K562 (cell line): ENCODE measurements at regions not wholly inside any gene's neighbourhood (a gene's known extent, or its start where the extent isn't known, plus 50 kb on each side); places are given as distances from the start of the nearest gene placed in this dataset.
A peak's percentile ranks its signal among the peaks of the same experiment; 100 is the strongest.

Experiments used
- ATAC-seq: fragments of 200-7000 bp; cut with Tn5 transposase; 3 replicates; pipeline ENCODE4 v1.9.1; 2020; ENCODE audit warnings: moderate library complexity
- BruUV-seq: library from RNA; stranded (reverse); fragments of 400-500 nt; replicated peaks from 2 replicates; lab custom pipeline; 2021; lab: Mats Ljungman, UMichigan
- CTCF ChIA-PET: fragments of 300-600 bp; formaldehyde crosslinking; extraction: SDS; loops from one replicate; lab custom pipeline; 2021; ENCODE audit warnings: low intra/inter-chr PET ratio; lab: Yijun Ruan, JAX
- POLR2A ChIA-PET: fragments of 300-600, 350-650 bp; sonication (Branson Sonifier 250); formaldehyde crosslinking; extraction: SDS; loops from one replicate; lab custom pipeline; 2021; ENCODE audit warnings: antibody characterized with exemption, inconsistent platforms; lab: Yijun Ruan, JAX
- DNase-seq, 4 experiments: peaks; one replicate each; pipeline versions ENCODE4 v3.0.0 to v3.0.0-alpha.2; 2011 to 2018; ENCODE audit warnings: low spot score in 3 of 4, mixed read lengths in 3 of 4; ENCODE audit errors: extremely low read depth in 1 of 4
- FAIRE-seq: peaks from 2 replicates; lab custom pipeline; 2011; peaks lifted over from hg19 to GRCh38; lab: Jason Lieb, UNC
- H2AFZ ChIP-seq: 2 replicates; pipeline ENCODE4 v1.6.0; 2011; ENCODE audit warnings: low read depth, low read length, control low read depth, inconsistent platforms
- H3K27ac ChIP-seq: fragments of 200-600 bp; 3 replicates; pipeline ENCODE4 v1.8.0; 2011; ENCODE audit warnings: low read depth, mild to moderate bottlenecking, control low read depth, inconsistent platforms, low read length, moderate library complexity, mixed read lengths; ENCODE audit errors: extremely low read depth
- H3K27me3 ChIP-seq, 2 experiments: fragments of 300-600 bp in 1 of 2; 2 replicates in 1 of 2; 3 replicates in 1 of 2; pipeline versions ENCODE4 v1.6.0 to v1.8.0; 2011; ENCODE audit warnings: inconsistent platforms in 2 of 2, low read length in 2 of 2, mild to moderate bottlenecking in 1 of 2, mixed read lengths in 1 of 2, moderate library complexity in 1 of 2; ENCODE audit not compliant: control insufficient read depth in 2 of 2, insufficient read depth in 2 of 2
- H3K36me3 ChIP-seq: fragments of 300-600 bp; 3 replicates; pipeline ENCODE4 v1.8.0; 2011; ENCODE audit warnings: mild to moderate bottlenecking, low read length, inconsistent platforms; ENCODE audit not compliant: control insufficient read depth, insufficient read depth
- H3K4me1 ChIP-seq, 2 experiments: fragments of 200-600 bp in 1 of 2; replicated peaks in 1 of 2; 2 replicates in 1 of 2; 3 replicates in 1 of 2; pipeline versions ENCODE4 v1.5.1 to v1.8.0; 2011; ENCODE audit warnings: inconsistent platforms in 2 of 2, low read length in 2 of 2, mild to moderate bottlenecking in 1 of 2, mixed read lengths in 1 of 2, moderate library complexity in 1 of 2; ENCODE audit not compliant: control insufficient read depth in 2 of 2, insufficient read depth in 2 of 2
- H3K4me2 ChIP-seq: 2 replicates; pipeline ENCODE4 v1.6.1; 2011; ENCODE audit warnings: low read length, control low read depth, inconsistent platforms, mixed read lengths; ENCODE audit not compliant: insufficient read depth
- H3K4me3 ChIP-seq: fragments of 200-600 bp; sonication (generic), shearing (Covaris generic); 2 replicates; pipeline ENCODE4 v1.5.1; 2016; ENCODE audit warnings: control low read depth, inconsistent platforms
- H3K79me2 ChIP-seq: fragments of 200-600 bp; 3 replicates; pipeline ENCODE4 v1.8.0; 2011; ENCODE audit warnings: low read length, inconsistent platforms; ENCODE audit not compliant: control insufficient read depth, insufficient read depth
- H3K9ac ChIP-seq, 2 experiments: 2 replicates each; pipeline versions ENCODE4 v1.6.0 to v1.6.1; 2011; ENCODE audit warnings: low read depth in 2 of 2, low read length in 2 of 2, control low read depth in 1 of 2, inconsistent platforms in 1 of 2, mild to moderate bottlenecking in 1 of 2, mixed read lengths in 1 of 2; ENCODE audit not compliant: insufficient read depth in 1 of 2
- H3K9me1 ChIP-seq: one replicate; pipeline ENCODE4 v1.6.0; 2011; ENCODE audit warnings: inconsistent platforms, mild to moderate bottlenecking, low read length, moderate library complexity; ENCODE audit not compliant: control insufficient read depth, insufficient read depth
- H3K9me3 ChIP-seq: replicated peaks from 2 replicates; pipeline ENCODE4 v1.5.1; 2011; ENCODE audit warnings: low read depth, low read length, inconsistent platforms; ENCODE audit not compliant: control insufficient read depth, insufficient read depth
- H4K20me1 ChIP-seq: replicated peaks from 2 replicates; pipeline ENCODE4 v1.6.1; 2011; ENCODE audit warnings: low read length, inconsistent platforms, mixed read lengths; ENCODE audit not compliant: control insufficient read depth, insufficient read depth
- CBX5 ChIP-seq: IDR thresholded peaks from 2 replicates; pipeline ENCODE4 v1.6.1; 2014; ENCODE audit warnings: low read depth, borderline replicate concordance
- DACH1 ChIP-seq: fragments of 450-650 bp; IDR thresholded peaks from 2 replicates; pipeline ENCODE4 v1.6.1; 2018; ENCODE audit not compliant: partially characterized antibody
- E2F6 ChIP-seq, 2 experiments: IDR thresholded peaks; 2 replicates each; pipeline ENCODE4 v1.6.1; 2011; ENCODE audit warnings: borderline replicate concordance in 1 of 2, control low read depth in 1 of 2, low read depth in 1 of 2, low read length in 1 of 2, mild to moderate bottlenecking in 1 of 2, mixed read lengths in 1 of 2, moderate library complexity in 1 of 2; ENCODE audit not compliant: insufficient read depth in 1 of 2, insufficient read length in 1 of 2, poor library complexity in 1 of 2, severe bottlenecking in 1 of 2; ENCODE audit errors: extremely low read depth in 1 of 2
- IFI16 ChIP-seq: fragments of 250-450 bp; sonication (Bioruptor Pico); IDR thresholded peaks from 2 replicates; pipeline ENCODE4 v2.1.2; 2022; ENCODE audit warnings: mild to moderate bottlenecking, inconsistent platforms
- MAX ChIP-seq: sonication (generic); formaldehyde crosslinking; IDR thresholded peaks from 2 replicates; pipeline ENCODE4 v1.9.0; 2022; ENCODE audit warnings: mild to moderate bottlenecking, missing genetic modification reagents
- NONO ChIP-seq, 2 experiments: fragments of 200-400 bp in 1 of 2; fragments of 450-650 bp in 1 of 2; formaldehyde crosslinking in 1 of 2; IDR thresholded peaks; 2 replicates each; pipeline ENCODE4 v1.6.1; 2017; ENCODE audit warnings: low read depth in 2 of 2, mild to moderate bottlenecking in 2 of 2, moderate library complexity in 2 of 2, low read length in 1 of 2
- NRF1 ChIP-seq, 2 experiments: fragments of 450-650 bp; IDR thresholded peaks in 1 of 2; conservative IDR thresholded peaks in 1 of 2; 2 replicates each; pipeline ENCODE4 v1.6.1; 2014; ENCODE audit warnings: mild to moderate bottlenecking in 2 of 2
- SMARCA4 ChIP-seq: fragments of 450-650 bp; IDR thresholded peaks from 2 replicates; pipeline ENCODE4 v1.6.1; 2016
- SP2 ChIP-seq: IDR thresholded peaks from 2 replicates; pipeline ENCODE4 v1.6.1; 2011; ENCODE audit warnings: mild to moderate bottlenecking, low read depth, low read length, moderate library complexity; ENCODE audit not compliant: poor library complexity, severe bottlenecking; ENCODE audit errors: extremely low read depth
- WGBS: fragments of 100-300 bp; shearing (Covaris generic); methylation state at CpG from one replicate; pipeline ENCODE4 v1.1.6; 2016; ENCODE audit warnings: low coverage, mixed read lengths; ENCODE audit not compliant: insufficient coverage; ENCODE audit errors: missing lambda C conversion rate; 5-methylcytosine and 5-hydroxymethylcytosine counted together
- in situ Hi-C: fragments of 300-500 bp; cut with MboI; formaldehyde crosslinking; loops from 4 replicates; pipeline ENCODE4 v1.15.0; 2018; ENCODE audit warnings: inconsistent platforms, mixed read lengths
- intact Hi-C: fragments of 100-400 bp; cut with micrococcal nuclease; formaldehyde crosslinking; loops from 2 replicates; pipeline ENCODE4 v1.14.2; 2022

- in situ Hi-C loops = no loop called here
- POLR2A ChIA-PET = interaction anchor here (0.6 to 1.2 kb wide), 2 partner anchors 25 to 44 kb away, joined by 3 to 4 read pairs; no protein-coding TSS in a partner anchor
- no TSS peak for BruUV-seq
Observed at GRCh38 chr7:92961961-92962360, 125.6 kb upstream of the CDK6 start.

GRCh38 chr7:92956575-92956974, 120.2 kb upstream of the CDK6 start:
- no peak for DNase-seq
- Histone ChIP-seq H3K27me3 (no peaks in the 10 kb centered on the region), H3K9me1 (no peaks in the 10 kb centered on the region), H2AFZ (no peak overlapping the region), H4K20me1 (no peaks in the 10 kb centered on the region), H3K79me2 (no peaks in the 10 kb centered on the region), H3K9ac (no peak overlapping the region), H3K4me3 (no peak overlapping the region), H3K27ac (no peak overlapping the region), H3K9me3 (no peaks in the 10 kb centered on the region), H3K36me3 (no peaks in the 10 kb centered on the region), H3K4me1 (peaks cover 0 to 5% of the 10 kb centered on the region in 2 experiments; a peak in 1 of 5 replicates), H3K4me2 (no peak overlapping the region)
- intact Hi-C loops (no loop called here), in situ Hi-C loops (no loop called here)
- WGBS = 53% methylated on average over 2 of the region's 2 CpGs
- no peak for ATAC-seq
- CTCF ChIA-PET = no interaction called here
- FAIRE-seq = no peak
- no TSS peak for BruUV-seq
- POLR2A ChIA-PET = interaction anchor here (0.8 to 1.6 kb wide), 3 partner anchors 8 to 41 kb away, joined by 3 read pairs; no protein-coding TSS in a partner anchor
- TF ChIP-seq NONO (IDR thresholded peaks at IDR 0.05; ENCODE audit: low read depth in 2 of 2, low read length in 1 of 2) (no peak), MAX (CRISPR knock-in tag) (no peak), NRF1 (conservative IDR thresholded peaks at IDR 0.05 in 1 of 2, IDR thresholded peaks at IDR 0.05 in 1 of 2) (no peak)

More at GRCh38 chr7:92961961-92962360, 125.6 kb upstream of the CDK6 start:
- no peak overlapping the region for H3K4me2 ChIP-seq
- H3K79me2 ChIP-seq = no peaks in the 10 kb centered on the region
- FAIRE-seq = no peak
- H3K9me3 ChIP-seq = no peaks in the 10 kb centered on the region
- H3K9me1 ChIP-seq = no peaks in the 10 kb centered on the region
- no peaks in the 10 kb centered on the region; a peak in 1 of 5 replicates for H3K4me1 ChIP-seq
- no peaks in the 10 kb centered on the region for H3K27me3 ChIP-seq
- H3K36me3 ChIP-seq = no peaks in the 10 kb centered on the region
- intact Hi-C loops = no loop called here
- DNase-seq = no peak
- no peak overlapping the region for H3K9ac ChIP-seq
- WGBS = 18% methylated on average over 2 of the region's 2 CpGs
- TF ChIP-seq SP2 = no peak
- no peak for TF ChIP-seq IFI16 (CRISPR knock-in tag)
- no peak for TF ChIP-seq DACH1
- TF ChIP-seq E2F6 (IDR thresholded peaks at IDR 0.05; ENCODE audit: borderline replicate concordance in 1 of 2, extremely low read depth in 1 of 2, insufficient read depth in 1 of 2, insufficient read length in 1 of 2, low read depth in 1 of 2, low read length in 1 of 2, poor library complexity in 1 of 2, severe bottlenecking in 1 of 2) = no peak
- no peak for TF ChIP-seq SMARCA4
- TF ChIP-seq CBX5 = no peak
- no peak overlapping the region for H3K4me3 ChIP-seq
- no peak overlapping the region for H3K27ac ChIP-seq
- no peaks in the 10 kb centered on the region for H4K20me1 ChIP-seq
- CTCF ChIA-PET = no interaction called here
- ATAC-seq = no peak
- H2AFZ ChIP-seq = peak overlapping the region; percentile 11; the same call in 1 of the 2 replicates
